GM12878 (cell line): ENCODE measurements at regions not wholly inside any gene's neighbourhood (a gene's known extent, or its start where the extent isn't known, plus 50 kb on each side); places are given as distances from the start of the nearest gene placed in this dataset.

Experiments
- ATAC-seq: fragments of 200-7000 bp; cut with Tn5 transposase; 3 replicates; pipeline ENCODE4 v1.9.1; 2020; ENCODE audit warnings: mild to moderate bottlenecking, moderate library complexity
- BruUV-seq: library from RNA; stranded (reverse); fragments of 400-500 nt; replicated peaks from 2 replicates; lab custom pipeline; 2021; lab: Mats Ljungman, UMichigan
- CTCF ChIA-PET: fragments of 300-600 bp; sonication (Branson Sonifier 250); formaldehyde crosslinking; extraction: SDS; loops from one replicate; lab custom pipeline; 2021; ENCODE audit warnings: inconsistent platforms; lab: Yijun Ruan, JAX
- POLR2A ChIA-PET: fragments of 350-600 bp; formaldehyde crosslinking; extraction: SDS; loops from one replicate; lab custom pipeline; 2021; ENCODE audit warnings: inconsistent platforms; lab: Charles Lee
- RAD21 ChIA-PET: fragments of 300-600 bp; sonication (Branson Sonifier 250); formaldehyde crosslinking; loops from one replicate; lab custom pipeline; 2023; ENCODE audit warnings: antibody characterized with exemption; ENCODE audit not compliant: unreplicated experiment; lab: Charles Lee
- SMC1A ChIA-PET: fragments of 300-600 bp; sonication (Branson Sonifier 250); formaldehyde crosslinking; loops from one replicate; lab custom pipeline; 2023; ENCODE audit not compliant: unreplicated experiment, uncharacterized antibody; lab: Charles Lee
- DNase-seq: peaks from one replicate; pipeline ENCODE4 v3.0.0-alpha.2; 2011; ENCODE audit warnings: low read depth, low spot score
- FAIRE-seq: peaks from 3 replicates; lab custom pipeline; 2011; peaks lifted over from hg19 to GRCh38; lab: Jason Lieb, UNC
- H2AFZ ChIP-seq: 2 replicates; pipeline ENCODE4 v1.6.0; 2011; ENCODE audit warnings: low read depth, low read length, control low read depth; ENCODE audit not compliant: control insufficient read depth
- H3K27ac ChIP-seq: 2 replicates; pipeline ENCODE4 v1.5.1; 2011; ENCODE audit warnings: control low read depth; ENCODE audit not compliant: control insufficient read depth, insufficient read depth
- H3K27me3 ChIP-seq, 2 experiments: replicated peaks in 1 of 2; 2 replicates each; pipeline versions ENCODE4 v1.6.0 to v1.6.1; 2011; ENCODE audit warnings: low read length in 1 of 2; ENCODE audit not compliant: control insufficient read depth in 2 of 2, insufficient read depth in 2 of 2
- H3K36me3 ChIP-seq, 2 experiments: 2 replicates each; pipeline ENCODE4 v1.5.1; 2011; ENCODE audit warnings: low read length in 1 of 2; ENCODE audit not compliant: control insufficient read depth in 2 of 2, insufficient read depth in 2 of 2
- H3K4me1 ChIP-seq: 2 replicates; pipeline ENCODE4 v1.6.1; 2011; ENCODE audit warnings: mild to moderate bottlenecking, low read length, moderate library complexity, mixed read lengths; ENCODE audit not compliant: control insufficient read depth, insufficient read depth
- H3K4me2 ChIP-seq: 2 replicates; pipeline ENCODE4 v1.6.0; 2011; ENCODE audit warnings: control low read depth; ENCODE audit not compliant: control insufficient read depth, insufficient read depth
- H3K4me3 ChIP-seq: fragments of 200-600 bp; sonication (generic); 2 replicates; pipeline ENCODE4 v1.5.1; 2016
- H3K79me2 ChIP-seq: 2 replicates; pipeline ENCODE4 v1.6.0; 2011; ENCODE audit warnings: low read length; ENCODE audit not compliant: control insufficient read depth, insufficient read depth
- H3K9ac ChIP-seq: 2 replicates; pipeline ENCODE4 v1.8.0; 2011; ENCODE audit warnings: low read length, control low read depth, mixed read lengths; ENCODE audit not compliant: control insufficient read depth, insufficient read depth
- H3K9me3 ChIP-seq: replicated peaks from 3 replicates; pipeline ENCODE4 v1.5.1; 2011; ENCODE audit warnings: mild to moderate bottlenecking, low read length; ENCODE audit not compliant: control insufficient read depth, insufficient read depth
- H4K20me1 ChIP-seq: 2 replicates; pipeline ENCODE4 v1.6.0; 2011; ENCODE audit not compliant: control insufficient read depth, insufficient read depth
- FOXK2 ChIP-seq: fragments of 450-650 bp; IDR thresholded peaks from 2 replicates; pipeline ENCODE4 v1.6.1; 2017; ENCODE audit warnings: mild to moderate bottlenecking, moderate library complexity
- KAT2A ChIP-seq: conservative IDR thresholded peaks from 2 replicates; pipeline ENCODE4 v1.6.1; 2011; ENCODE audit warnings: low read depth, low read length; ENCODE audit not compliant: control insufficient read depth
- PAX8 ChIP-seq: fragments of 450-650 bp; IDR thresholded peaks from 2 replicates; pipeline ENCODE4 v1.6.1; 2017; ENCODE audit warnings: mild to moderate bottlenecking, moderate library complexity
- RAD51 ChIP-seq: fragments of 450-650 bp; IDR thresholded peaks from 2 replicates; pipeline ENCODE4 v1.6.1; 2016; ENCODE audit warnings: moderate library complexity, mild to moderate bottlenecking, inconsistent platforms
- SMARCA5 ChIP-seq: fragments of 450-650 bp; IDR thresholded peaks from 2 replicates; pipeline ENCODE4 v1.6.1; 2017; ENCODE audit warnings: mild to moderate bottlenecking
- SP1 ChIP-seq: IDR thresholded peaks from one replicate; pipeline ENCODE4 v1.6.1; 2011; ENCODE audit warnings: low read depth, low read length
- SPI1 ChIP-seq: IDR thresholded peaks from 2 replicates; pipeline ENCODE4 v1.6.1; 2011; ENCODE audit warnings: low read depth, mild to moderate bottlenecking, low read length, moderate library complexity, borderline replicate concordance; ENCODE audit not compliant: insufficient read depth
- TCF3 ChIP-seq: IDR thresholded peaks from 2 replicates; pipeline ENCODE4 v1.6.1; 2012; ENCODE audit warnings: low read depth, mild to moderate bottlenecking, low read length, borderline replicate concordance; ENCODE audit not compliant: insufficient read depth
- WGBS: methylation state at CpG from one replicate; pipeline ENCODE4 v1.1.6; 2016; ENCODE audit warnings: low lambda C conversion rate; ENCODE audit not compliant: insufficient replicate concordance, insufficient coverage; ENCODE audit errors: missing lambda C conversion rate; 5-methylcytosine and 5-hydroxymethylcytosine counted together
- in situ Hi-C: fragments of 300-500 bp; cut with MboI; formaldehyde crosslinking; loops from 9 replicates; pipeline ENCODE4 v1.14.3; 2018; ENCODE audit warnings: mixed read lengths
- intact Hi-C: fragments of 100-400 bp; cut with micrococcal nuclease; formaldehyde crosslinking; loops from one replicate; pipeline ENCODE4 v1.14.2; 2022; ENCODE audit not compliant: unreplicated experiment
- TF ChIP-seq, protein P1 (sequence below): fragments of 450-650 bp; IDR thresholded peaks from 2 replicates; pipeline ENCODE4 v1.6.1; 2017; ENCODE audit warnings: antibody characterized with exemption, mild to moderate bottlenecking, moderate library complexity
- TF ChIP-seq, protein P2 (sequence below): fragments of 450-650 bp; IDR thresholded peaks from 2 replicates; pipeline ENCODE4 v1.6.1; 2018; ENCODE audit warnings: mild to moderate bottlenecking, low read depth, moderate library complexity; ENCODE audit not compliant: partially characterized antibody
- TF ChIP-seq, protein P3 (sequence below): IDR thresholded peaks from 2 replicates; pipeline ENCODE4 v1.6.1; 2011; ENCODE audit warnings: mild to moderate bottlenecking, low read depth, low read length, moderate library complexity; ENCODE audit not compliant: insufficient replicate concordance
- TF ChIP-seq, protein P4 (sequence below): fragments of 450-650 bp; IDR thresholded peaks from 2 replicates; pipeline ENCODE4 v1.6.1; 2017; ENCODE audit warnings: low read depth, mild to moderate bottlenecking, moderate library complexity

DNA sequence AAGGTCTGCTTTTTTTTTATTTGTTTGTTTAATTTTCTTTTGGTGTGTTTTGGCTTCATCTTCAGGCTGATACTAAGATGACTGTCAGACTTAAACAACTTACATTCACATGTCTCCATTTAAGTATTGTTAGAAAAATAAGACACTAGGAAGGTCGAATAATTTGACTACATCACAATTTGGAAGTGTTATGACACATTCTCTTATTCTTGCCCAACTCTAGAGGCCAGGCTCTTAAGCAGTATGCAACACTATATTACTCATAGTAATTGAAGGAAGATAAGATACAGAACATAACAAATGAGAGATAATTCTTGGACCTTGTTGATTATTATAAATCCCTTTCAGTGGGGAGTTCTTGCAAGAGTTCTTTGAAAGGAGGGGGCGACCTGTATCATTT is 295.3 kb upstream of the COL3A1 start:
- ChIA-PET SMC1A (interaction anchor here (1.4 kb wide), 1 partner anchor 112 kb away, joined by 3 read pairs; no protein-coding TSS in a partner anchor), POLR2A (no interaction called here), CTCF (interaction anchor here (0.8 kb wide), 1 partner anchor 14 kb away, joined by 3 read pairs; no protein-coding TSS in a partner anchor), RAD21 (no interaction called here)
- Histone ChIP-seq H3K4me3 (no peak overlapping the region), H3K79me2 (no peaks in the 10 kb centered on the region), H3K27ac (no peak overlapping the region), H3K36me3 (no peaks in the 10 kb centered on the region), H3K9me3 (no peaks in the 10 kb centered on the region), H3K4me2 (no peak overlapping the region), H3K4me1 (no peaks in the 10 kb centered on the region), H4K20me1 (no peaks in the 10 kb centered on the region), H3K27me3 (no peaks in the 10 kb centered on the region), H2AFZ (no peak overlapping the region), H3K9ac (no peak overlapping the region)
- ATAC-seq (no peak), FAIRE-seq (no peak), DNase-seq (no peak)
- TF ChIP-seq RAD51: no peak
- TF ChIP-seq SP1: no peak
- TF ChIP-seq PAX8: no peak
- TF ChIP-seq, protein P1, sequence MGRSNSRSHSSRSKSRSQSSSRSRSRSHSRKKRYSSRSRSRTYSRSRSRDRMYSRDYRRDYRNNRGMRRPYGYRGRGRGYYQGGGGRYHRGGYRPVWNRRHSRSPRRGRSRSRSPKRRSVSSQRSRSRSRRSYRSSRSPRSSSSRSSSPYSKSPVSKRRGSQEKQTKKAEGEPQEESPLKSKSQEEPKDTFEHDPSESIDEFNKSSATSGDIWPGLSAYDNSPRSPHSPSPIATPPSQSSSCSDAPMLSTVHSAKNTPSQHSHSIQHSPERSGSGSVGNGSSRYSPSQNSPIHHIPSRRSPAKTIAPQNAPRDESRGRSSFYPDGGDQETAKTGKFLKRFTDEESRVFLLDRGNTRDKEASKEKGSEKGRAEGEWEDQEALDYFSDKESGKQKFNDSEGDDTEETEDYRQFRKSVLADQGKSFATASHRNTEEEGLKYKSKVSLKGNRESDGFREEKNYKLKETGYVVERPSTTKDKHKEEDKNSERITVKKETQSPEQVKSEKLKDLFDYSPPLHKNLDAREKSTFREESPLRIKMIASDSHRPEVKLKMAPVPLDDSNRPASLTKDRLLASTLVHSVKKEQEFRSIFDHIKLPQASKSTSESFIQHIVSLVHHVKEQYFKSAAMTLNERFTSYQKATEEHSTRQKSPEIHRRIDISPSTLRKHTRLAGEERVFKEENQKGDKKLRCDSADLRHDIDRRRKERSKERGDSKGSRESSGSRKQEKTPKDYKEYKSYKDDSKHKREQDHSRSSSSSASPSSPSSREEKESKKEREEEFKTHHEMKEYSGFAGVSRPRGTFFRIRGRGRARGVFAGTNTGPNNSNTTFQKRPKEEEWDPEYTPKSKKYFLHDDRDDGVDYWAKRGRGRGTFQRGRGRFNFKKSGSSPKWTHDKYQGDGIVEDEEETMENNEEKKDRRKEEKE: no peak
- TF ChIP-seq, protein P2, sequence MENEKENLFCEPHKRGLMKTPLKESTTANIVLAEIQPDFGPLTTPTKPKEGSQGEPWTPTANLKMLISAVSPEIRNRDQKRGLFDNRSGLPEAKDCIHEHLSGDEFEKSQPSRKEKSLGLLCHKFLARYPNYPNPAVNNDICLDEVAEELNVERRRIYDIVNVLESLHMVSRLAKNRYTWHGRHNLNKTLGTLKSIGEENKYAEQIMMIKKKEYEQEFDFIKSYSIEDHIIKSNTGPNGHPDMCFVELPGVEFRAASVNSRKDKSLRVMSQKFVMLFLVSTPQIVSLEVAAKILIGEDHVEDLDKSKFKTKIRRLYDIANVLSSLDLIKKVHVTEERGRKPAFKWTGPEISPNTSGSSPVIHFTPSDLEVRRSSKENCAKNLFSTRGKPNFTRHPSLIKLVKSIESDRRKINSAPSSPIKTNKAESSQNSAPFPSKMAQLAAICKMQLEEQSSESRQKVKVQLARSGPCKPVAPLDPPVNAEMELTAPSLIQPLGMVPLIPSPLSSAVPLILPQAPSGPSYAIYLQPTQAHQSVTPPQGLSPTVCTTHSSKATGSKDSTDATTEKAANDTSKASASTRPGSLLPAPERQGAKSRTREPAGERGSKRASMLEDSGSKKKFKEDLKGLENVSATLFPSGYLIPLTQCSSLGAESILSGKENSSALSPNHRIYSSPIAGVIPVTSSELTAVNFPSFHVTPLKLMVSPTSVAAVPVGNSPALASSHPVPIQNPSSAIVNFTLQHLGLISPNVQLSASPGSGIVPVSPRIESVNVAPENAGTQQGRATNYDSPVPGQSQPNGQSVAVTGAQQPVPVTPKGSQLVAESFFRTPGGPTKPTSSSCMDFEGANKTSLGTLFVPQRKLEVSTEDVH: no peak
- no peak for TF ChIP-seq KAT2A
- TF ChIP-seq SMARCA5: no peak
- no peak for TF ChIP-seq FOXK2
- TF ChIP-seq, protein P3, sequence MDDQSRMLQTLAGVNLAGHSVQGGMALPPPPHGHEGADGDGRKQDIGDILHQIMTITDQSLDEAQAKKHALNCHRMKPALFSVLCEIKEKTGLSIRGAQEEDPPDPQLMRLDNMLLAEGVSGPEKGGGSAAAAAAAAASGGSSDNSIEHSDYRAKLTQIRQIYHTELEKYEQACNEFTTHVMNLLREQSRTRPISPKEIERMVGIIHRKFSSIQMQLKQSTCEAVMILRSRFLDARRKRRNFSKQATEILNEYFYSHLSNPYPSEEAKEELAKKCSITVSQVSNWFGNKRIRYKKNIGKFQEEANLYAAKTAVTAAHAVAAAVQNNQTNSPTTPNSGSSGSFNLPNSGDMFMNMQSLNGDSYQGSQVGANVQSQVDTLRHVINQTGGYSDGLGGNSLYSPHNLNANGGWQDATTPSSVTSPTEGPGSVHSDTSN: no peak
- TF ChIP-seq, protein P4, sequence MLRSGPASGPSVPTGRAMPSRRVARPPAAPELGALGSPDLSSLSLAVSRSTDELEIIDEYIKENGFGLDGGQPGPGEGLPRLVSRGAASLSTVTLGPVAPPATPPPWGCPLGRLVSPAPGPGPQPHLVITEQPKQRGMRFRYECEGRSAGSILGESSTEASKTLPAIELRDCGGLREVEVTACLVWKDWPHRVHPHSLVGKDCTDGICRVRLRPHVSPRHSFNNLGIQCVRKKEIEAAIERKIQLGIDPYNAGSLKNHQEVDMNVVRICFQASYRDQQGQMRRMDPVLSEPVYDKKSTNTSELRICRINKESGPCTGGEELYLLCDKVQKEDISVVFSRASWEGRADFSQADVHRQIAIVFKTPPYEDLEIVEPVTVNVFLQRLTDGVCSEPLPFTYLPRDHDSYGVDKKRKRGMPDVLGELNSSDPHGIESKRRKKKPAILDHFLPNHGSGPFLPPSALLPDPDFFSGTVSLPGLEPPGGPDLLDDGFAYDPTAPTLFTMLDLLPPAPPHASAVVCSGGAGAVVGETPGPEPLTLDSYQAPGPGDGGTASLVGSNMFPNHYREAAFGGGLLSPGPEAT: no peak
- TF ChIP-seq SPI1: no peak
- no peak for TF ChIP-seq TCF3
- intact Hi-C loops: no loop called here
- 0% methylated on average over 2 of the region's 2 CpGs for WGBS
- in situ Hi-C loops: no loop called here
- BruUV-seq: no TSS peak
